ENCODE measurements at regions not wholly inside any gene's neighbourhood (a gene's known extent, or its start where the extent isn't known, plus 50 kb on each side); places are given as distances from the start of the nearest gene placed in this dataset.

DNA sequence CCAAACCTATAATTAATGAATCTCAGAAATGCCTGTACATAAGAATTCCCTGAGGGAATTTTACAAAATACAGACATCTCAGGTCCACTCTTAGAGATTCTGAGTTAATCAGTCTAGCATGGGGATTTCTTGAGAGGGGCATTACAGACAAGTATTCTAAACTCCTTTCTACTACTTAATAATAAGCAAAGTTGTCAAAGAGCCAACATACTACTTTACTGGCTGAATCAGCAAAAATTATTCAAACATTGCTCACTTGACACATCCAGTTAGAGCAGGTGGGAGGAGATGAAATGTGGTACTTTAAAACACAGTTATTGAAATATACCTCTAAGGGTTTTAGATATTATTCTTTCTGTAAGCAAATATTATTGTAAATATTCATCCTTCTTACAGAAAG is 1164.7 kb downstream of the CDY2B start:
- DNase-seq (ENCODE audit: extremely low spot score) = no peak
- ChIA-PET POLR2A (no interaction called here), CTCF (interaction anchor here (1.1 kb wide), 1 partner anchor 15 kb away, joined by 3 read pairs; no protein-coding TSS in a partner anchor)
- TF ChIP-seq, protein P1, sequence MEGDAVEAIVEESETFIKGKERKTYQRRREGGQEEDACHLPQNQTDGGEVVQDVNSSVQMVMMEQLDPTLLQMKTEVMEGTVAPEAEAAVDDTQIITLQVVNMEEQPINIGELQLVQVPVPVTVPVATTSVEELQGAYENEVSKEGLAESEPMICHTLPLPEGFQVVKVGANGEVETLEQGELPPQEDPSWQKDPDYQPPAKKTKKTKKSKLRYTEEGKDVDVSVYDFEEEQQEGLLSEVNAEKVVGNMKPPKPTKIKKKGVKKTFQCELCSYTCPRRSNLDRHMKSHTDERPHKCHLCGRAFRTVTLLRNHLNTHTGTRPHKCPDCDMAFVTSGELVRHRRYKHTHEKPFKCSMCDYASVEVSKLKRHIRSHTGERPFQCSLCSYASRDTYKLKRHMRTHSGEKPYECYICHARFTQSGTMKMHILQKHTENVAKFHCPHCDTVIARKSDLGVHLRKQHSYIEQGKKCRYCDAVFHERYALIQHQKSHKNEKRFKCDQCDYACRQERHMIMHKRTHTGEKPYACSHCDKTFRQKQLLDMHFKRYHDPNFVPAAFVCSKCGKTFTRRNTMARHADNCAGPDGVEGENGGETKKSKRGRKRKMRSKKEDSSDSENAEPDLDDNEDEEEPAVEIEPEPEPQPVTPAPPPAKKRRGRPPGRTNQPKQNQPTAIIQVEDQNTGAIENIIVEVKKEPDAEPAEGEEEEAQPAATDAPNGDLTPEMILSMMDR (IDR thresholded peaks at IDR 0.05; ENCODE audit: control extremely low read depth, extremely low read depth, low read depth, missing control alignments) = no peak

DNA sequence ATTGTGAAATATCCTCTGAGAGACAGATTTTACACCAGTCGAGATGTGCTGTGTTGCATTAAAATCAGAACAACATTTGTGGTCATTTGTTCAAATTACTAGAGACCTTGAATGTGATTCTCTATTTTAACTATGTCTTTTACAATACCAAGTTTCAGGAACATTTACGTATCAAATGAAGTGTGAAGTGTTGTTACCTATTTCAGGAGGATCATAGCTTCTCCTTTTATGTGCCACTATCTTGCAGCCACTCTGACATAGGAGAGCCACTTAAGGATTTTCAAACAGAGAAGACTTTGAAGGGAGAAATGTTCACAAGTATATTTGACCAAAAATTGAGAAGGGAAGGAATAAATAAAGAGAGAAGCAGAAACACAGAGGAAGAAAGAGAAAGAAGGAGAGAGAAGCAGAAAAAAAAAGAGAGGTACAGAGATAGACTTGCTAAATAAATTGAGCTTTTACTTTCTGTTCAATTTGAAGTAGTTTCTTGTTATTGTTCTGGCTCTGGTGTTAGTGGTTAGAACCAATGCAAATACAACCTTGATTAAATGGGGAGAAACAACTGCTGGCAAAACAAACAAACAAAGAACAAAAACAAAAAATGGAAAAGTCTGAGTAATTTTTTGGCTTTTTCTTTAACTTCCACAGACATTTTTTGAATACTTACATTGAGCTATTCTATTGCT is 1206.8 kb downstream of the CDY2B start:
- CTCF ChIA-PET = no interaction called here
- POLR2A ChIA-PET = no interaction called here
- no peak for DNase-seq (ENCODE audit: extremely low spot score)
- TF ChIP-seq, protein P1 (IDR thresholded peaks at IDR 0.05; ENCODE audit: control extremely low read depth, extremely low read depth, low read depth, missing control alignments) = no peak

DNA sequence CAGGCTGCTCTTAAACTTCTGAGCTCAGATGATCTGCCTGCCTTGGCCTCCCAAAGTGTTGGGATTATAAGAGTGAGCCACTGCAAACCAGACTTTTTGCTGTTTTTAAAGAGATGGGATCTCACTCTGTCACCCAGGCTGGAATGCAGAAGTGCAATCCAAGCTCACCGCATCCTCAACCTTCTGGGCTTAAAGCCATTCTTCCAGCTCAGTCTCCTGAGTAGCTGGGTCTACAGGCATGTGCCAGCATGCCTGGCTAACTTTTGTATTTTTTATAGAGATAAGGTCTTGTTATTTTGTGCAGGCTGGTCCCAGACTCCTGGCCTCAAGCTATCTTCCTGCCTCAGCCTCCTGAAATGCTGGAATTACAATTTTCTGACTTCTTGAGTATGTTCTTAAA is 1211.6 kb downstream of the CDY2B start:
- no peak for DNase-seq (ENCODE audit: extremely low spot score)
- ChIA-PET CTCF (no interaction called here), POLR2A (no interaction called here)
- TF ChIP-seq, protein P1 (IDR thresholded peaks at IDR 0.05; ENCODE audit: control extremely low read depth, extremely low read depth, low read depth, missing control alignments) = no peak

DNA sequence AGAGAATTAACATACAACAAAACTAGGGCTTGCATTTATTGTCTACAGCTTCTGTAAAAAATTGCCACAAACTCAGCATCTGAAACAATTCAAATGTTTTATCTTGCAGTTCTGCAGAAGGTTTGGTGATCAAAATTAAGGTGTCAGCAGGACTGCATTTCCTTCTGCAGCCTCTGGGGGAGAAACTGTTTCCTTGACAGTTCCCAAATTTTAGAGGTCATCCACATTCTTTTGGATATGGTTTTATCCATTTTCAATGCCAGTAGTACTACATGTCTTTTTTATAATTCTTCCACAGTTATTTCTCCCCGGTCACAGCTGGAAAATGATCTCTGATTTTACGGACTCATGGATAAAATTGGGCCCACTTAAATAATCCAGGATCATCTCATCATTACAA is 1217.3 kb downstream of the CDY2B start:
- ChIA-PET POLR2A (no interaction called here), CTCF (no interaction called here)
- TF ChIP-seq, protein P1 (IDR thresholded peaks at IDR 0.05; ENCODE audit: control extremely low read depth, extremely low read depth, low read depth, missing control alignments) = no peak
- no peak for DNase-seq (ENCODE audit: extremely low spot score)

DNA sequence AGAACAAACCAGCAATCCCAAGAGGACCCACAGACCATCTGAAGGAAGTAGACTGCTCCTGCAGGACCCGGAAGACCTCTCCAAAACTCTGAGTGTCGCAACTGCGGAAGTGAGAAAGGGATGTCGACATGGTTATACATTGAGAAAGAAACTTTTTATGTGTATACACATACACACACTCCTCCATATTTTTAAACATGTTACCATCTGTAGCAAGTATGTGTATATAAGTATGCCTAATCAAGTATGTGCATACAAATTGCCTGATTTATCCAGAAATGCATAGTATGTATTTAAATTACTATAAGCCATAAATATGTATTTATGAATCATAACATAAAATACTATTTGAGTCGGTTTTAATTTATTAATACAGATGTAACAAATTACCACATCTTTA is 1220.7 kb downstream of the CDY2B start:
- TF ChIP-seq, protein P1 (IDR thresholded peaks at IDR 0.05; ENCODE audit: control extremely low read depth, extremely low read depth, low read depth, missing control alignments) = no peak

DNA sequence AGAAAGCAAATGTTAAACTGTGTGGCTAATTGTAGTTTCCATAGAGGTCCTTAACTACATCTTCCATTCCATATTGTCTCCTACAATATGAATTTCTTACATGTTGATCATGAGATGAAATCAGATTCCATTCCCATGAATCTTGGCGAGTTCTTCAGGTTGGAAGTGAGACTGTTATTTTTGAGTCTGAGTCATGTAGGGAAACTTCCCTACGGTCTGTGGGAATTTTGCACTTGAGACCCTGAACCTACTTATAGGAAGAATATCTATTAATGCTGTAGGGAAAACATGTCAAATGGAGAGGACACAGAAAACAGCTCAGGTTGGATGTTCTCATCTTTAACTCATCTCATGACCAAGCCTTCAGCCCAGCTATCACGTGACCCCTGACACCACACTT is 1226.0 kb downstream of the CDY2B start:
- ChIA-PET POLR2A (no interaction called here), CTCF (no interaction called here)
- TF ChIP-seq, protein P1 (IDR thresholded peaks at IDR 0.05; ENCODE audit: control extremely low read depth, extremely low read depth, low read depth, missing control alignments) = no peak
- DNase-seq (ENCODE audit: extremely low spot score) = no peak

More for the DNA sequence above, 1220.7 kb downstream of the CDY2B start:
- DNase-seq (ENCODE audit: extremely low spot score) = no peak
- POLR2A ChIA-PET = no interaction called here
- CTCF ChIA-PET = no interaction called here

Measured in GM10248 (cell line).